PC-3 (cell line): ENCODE measurements at regions not wholly inside any gene's neighbourhood (a gene's known extent, or its start where the extent isn't known, plus 50 kb on each side); places are given as distances from the start of the nearest gene placed in this dataset.

ENCODE experiments used
- CTCF ChIP-seq: fragments of 300-600 bp; sonication (generic); conservative IDR thresholded peaks from 2 replicates; pipeline ENCODE4 v1.5.1; 2017; ENCODE audit warnings: antibody characterized with exemption, low read depth, mild to moderate bottlenecking, low read length
- EZH2phosphoT487 ChIP-seq: fragments of 300-600 bp; sonication (generic); IDR thresholded peaks from 2 replicates; pipeline ENCODE4 v1.6.1; 2018; ENCODE audit warnings: mild to moderate bottlenecking, antibody characterized with exemption, low read length, borderline replicate concordance

- no peak for TF ChIP-seq CTCF
- no peak for TF ChIP-seq EZH2phosphoT487
Measured at GRCh38 chr4:137659431-137659830, 127.1 kb upstream of the PCDH18 start.
